ENCODE measurements at regions not wholly inside any gene's neighbourhood (a gene's known extent, or its start where the extent isn't known, plus 50 kb on each side); places are given as distances from the start of the nearest gene placed in this dataset.

DNA sequence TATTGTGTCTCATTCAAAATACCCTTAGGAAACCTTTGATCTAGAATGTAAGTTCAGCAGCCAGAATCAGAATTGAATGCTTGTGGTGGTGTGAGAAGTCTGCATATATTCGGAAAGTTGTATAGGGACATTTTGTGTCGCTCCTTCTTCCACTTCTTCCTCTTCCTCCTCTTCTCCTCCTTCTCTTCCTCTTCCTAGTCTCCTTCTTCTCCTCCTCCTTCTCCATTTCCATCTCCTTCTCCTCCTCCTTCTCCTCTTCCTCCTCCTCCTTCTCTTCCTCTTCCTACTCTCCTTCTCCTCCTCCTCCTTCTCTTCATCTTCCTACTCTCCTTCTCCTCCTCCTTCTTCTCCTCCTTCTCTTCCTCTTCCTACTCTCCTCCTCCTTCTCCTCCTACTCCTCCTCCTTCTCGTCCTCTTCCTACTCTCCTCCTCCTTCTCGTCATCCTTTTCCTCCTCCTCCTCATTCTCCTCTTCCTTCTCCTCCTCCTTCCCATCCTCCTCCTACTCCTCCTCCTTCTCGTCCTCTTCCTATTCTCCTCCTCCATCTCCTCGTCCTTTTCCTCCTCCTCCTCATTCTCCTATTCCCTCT lies 749.3 kb upstream of the GOLIM4 start:
- DNase-seq (ENCODE audit: low spot score) = no peak

DNA sequence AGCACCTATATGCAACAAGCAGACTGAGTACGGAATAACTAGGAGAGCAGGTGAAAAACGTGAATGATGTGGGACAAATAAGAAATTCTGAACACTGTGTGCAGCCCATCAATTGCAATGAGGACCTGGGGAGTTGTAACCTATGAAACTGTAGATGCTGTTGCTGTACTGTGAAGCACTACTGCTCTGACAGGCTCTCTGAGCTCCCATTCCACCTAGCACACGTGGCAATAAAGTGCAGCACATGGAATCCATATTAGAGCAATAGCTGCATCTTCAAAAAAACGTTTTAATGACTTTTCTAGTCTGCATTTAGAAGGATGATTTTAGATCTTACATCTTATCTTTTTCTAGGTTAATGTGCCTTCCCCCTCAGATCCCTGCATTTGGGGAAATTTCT lies 748.7 kb upstream of the GOLIM4 start:
- DNase-seq (ENCODE audit: low spot score) = no peak

DNA sequence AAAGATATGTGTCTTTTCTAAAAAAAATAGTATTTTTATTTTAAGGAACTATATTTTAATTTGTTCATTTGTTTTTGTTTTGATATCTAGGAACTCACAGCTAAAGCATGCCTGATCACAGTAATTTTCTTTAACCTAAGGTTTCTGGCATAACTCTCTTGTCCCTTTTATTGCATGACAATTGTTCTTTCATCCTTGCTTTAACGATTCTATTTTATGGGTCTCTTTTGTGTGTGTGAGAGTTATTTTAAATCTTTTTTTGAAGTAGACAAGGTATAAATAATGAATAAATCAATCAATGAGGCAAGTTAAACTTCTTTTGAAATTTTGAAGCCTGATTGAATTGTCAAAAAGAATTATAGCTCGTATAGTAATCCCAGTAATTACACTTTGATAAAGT lies 747.8 kb upstream of the GOLIM4 start:
- no peak for DNase-seq (ENCODE audit: low spot score)

DNA sequence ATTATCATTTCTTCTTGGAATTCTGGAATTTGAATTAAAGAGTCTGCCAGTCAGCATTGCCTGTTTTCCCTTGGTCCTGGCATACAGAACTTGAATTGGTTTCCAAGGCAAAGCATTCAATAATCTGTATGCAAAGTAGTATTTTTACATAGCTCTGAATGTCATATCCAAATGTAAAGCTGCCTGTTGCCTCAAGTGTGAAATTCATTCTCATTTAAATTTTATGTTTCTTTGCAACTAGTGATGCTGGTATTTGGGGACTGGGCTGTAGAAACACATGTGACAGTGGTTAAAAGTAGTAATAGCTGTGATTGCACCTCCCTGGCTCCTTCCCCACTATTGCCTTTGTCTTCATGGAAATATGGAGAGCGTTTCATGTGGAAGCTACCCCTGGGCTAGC lies 743.9 kb upstream of the GOLIM4 start:
- DNase-seq (ENCODE audit: low spot score) = no peak

DNA sequence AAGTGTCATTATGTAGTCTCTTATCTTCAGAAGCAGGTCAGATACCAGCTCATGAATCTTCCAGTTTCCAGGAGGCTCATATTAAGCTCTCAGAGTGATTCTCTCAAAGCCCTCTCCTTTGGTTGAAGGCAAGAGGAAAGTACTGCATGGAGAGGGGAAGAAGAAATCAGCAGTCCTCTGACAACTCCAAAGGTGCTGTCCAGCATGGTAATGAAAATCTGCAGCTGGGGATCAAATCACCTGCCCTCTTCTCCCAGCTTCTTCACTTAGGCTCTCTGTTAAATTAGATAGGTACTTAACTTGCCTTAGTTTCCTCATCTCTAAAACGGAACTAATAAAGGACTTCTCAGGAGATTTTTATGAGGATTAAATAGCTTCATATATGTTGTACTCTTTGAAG lies 738.8 kb upstream of the GOLIM4 start:
- no peak for DNase-seq (ENCODE audit: low spot score)

DNA sequence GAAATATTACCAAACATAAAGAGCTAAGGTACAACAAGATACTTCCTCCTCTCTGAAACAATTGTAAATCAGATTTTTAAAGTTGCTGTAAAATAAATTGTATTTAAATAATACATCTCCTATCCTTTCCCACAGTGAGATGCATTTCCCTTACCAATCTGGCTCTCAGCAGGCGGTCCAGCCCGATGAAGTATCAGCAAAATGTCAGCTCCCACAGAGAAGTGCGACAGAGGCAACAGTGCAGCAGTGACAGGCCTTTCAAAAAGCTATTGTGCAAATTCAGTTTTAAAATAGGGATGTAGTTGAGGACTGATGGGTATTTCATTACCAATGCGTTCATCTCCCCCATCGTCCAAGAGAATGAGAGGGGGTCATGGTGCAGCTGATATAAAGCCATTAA lies 733.2 kb upstream of the GOLIM4 start:
- no peak for DNase-seq (ENCODE audit: low spot score)

DNA sequence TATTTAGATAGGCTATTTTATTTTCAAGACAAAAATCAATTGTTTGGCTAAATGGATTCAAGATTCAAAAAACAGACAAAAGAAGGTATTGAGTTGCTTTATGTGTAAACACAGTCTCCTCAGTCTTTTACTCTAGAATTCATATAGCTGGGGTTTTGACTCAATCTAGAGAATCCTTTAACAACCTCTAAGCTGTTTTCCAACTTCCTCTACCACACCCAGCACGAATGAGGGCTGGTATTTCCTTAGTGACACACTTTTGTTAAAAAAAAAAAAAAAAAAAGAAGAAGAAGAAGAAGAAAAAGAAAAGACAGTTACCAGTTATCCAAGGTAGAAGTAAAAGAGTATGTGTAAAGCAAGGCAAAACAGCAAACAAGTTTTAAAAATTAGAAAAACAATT lies 732.8 kb upstream of the GOLIM4 start:
- no peak for DNase-seq (ENCODE audit: low spot score)

DNA sequence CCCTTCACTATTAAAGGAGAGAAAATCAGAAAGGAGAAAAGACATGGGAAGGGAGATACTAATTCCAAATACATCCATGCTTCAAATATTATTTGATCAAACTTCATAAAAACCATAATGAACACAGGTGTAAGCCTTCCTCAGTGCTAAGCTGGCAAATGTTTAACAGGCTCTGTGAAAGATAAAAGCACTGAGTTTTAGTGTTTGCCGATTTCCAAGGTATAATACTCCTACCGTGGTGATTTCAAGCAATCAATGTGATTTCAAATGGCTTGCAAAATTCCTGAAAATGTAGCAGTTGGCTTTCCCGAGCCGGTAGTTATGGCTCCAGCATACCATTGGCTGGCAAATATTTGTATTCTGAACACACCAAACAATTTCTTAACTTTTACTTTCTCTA lies 732.3 kb upstream of the GOLIM4 start:
- DNase-seq (ENCODE audit: low spot score) = no peak

DNA sequence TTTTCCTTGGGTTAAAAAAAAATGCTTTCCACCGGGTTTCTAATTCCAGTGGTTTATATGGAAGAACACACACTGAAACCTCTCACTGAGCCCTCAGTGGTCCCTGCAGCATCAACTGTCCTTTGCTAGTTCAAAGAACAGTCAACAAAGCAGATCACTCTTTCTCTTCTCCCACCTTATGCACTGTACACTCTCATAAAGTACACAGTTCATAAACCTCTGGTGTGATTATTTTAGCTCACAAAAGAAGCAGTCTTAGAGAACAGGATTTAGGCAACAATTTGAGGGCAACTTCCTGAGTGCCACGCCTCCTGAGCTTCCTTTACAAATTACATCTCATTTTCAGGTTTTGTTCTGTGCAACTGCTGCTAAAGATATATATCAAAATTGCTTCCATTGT lies 728.4 kb upstream of the GOLIM4 start:
- DNase-seq (ENCODE audit: low spot score) = no peak

DNA sequence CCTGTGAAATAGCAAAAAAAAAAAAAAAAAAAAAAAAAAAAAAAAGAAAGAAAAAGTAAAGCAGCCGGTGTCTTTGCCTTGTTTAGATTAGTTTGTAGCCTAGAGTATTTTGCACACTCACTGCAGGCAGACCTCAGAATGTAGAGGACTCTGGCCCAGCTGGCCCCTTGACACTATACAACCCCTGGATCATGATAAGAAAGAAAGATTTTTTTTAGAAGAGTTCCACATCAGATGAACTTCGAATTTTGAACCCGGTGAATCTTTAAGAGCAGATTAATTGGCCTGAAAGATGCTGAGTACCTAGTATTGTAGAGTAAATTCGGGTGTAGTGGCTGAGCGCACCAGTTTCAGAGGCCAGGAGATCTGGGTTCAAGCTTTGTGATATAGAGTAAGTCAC lies 727.7 kb upstream of the GOLIM4 start:
- no peak for DNase-seq (ENCODE audit: low spot score)

DNA sequence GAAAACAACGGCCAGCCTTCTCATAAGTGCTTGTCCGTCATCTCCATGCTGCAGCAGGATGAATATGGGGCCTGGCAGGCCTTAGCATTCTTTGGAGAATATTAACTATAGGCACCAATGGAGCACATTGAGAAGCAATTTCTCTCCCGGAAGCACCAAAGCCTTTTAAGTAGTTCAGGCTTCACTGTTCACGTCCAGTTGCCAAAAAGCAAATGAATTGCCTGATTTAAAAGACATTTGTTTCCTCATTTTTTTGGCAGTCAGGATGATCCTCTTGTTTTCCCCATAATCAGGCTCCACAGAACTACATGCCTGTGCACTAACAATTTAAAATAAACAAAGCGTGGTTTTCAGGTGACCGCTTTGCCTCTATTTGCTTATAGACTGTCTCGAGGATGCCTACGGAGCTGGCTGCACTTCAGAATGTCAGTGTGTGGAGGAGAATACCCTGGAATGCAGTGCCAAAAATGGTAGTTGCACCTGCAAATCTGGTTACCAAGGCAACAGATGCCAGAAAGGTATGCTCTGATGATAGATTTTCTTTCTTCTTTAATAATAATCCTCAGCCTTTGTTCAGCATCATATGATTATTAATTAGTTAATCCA lies 725.2 kb upstream of the GOLIM4 start:
- no peak for DNase-seq (ENCODE audit: low spot score)

DNA sequence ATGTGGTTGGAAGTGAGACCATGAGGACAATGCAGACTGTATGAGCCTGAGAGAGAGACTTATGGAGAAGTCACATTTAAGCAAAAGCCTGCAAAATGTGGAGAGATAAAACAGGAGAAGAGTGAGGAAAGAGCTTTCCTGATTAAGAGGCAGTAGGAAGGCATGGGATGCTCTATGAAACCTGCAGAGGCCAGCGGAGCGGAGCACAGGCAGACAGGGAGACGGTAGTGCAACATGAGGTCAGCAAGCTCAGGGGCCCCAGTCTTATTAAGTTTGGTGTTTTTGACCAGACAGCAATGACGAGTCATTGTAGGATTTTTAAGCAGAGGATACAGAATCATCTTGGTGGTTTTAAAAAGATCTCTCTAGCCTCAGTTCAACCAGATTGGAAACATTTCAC lies 721.5 kb upstream of the GOLIM4 start:
- DNase-seq (ENCODE audit: low spot score) = no peak

DNA sequence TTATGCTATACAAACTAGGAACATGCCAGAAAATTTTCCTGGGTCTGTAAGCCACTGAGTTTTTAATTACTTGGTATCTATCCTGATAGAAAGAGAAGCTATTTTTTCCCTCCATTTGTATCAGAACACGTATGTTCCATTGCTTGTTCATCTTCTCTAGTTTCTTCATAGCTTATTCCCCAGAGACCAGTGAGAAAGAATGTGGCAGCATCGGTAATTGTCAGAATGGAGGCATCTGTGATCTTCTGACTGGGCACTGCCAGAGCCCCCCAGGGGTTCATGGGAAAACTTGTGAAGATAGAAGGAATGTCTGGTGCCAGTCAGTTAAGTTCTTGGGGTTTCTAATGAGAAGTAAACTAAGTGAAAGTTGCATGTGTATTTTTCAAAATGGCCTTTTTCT lies 720.2 kb upstream of the GOLIM4 start:
- no peak for DNase-seq (ENCODE audit: low spot score)

DNA sequence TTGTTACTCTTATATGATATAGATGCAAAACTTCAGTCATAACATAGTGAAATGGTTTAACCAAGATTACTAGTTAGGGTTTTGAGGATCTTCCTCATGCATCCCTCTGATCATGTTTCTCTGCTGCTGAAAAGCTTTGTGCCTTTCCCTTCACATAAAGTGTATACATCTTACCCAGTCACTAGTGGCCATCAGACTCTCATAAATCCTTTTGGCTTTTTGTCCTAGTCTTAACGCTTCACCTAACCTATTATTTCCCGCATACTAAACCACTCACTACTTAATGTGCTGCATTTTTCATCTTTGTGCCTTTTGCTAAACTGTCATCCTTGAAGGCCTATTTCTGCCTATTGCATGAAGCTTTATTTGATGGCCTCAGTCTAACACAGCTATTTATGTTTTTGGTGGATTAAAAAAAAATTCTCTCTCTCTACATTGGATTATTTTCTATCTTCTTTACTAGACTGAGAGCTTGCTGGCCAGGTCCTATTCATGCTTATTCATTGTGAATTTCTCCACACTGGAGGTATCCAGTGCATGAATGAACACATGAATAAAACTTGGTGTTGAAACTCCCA lies 717.6 kb upstream of the GOLIM4 start:
- DNase-seq (ENCODE audit: low spot score) = no peak

DNA sequence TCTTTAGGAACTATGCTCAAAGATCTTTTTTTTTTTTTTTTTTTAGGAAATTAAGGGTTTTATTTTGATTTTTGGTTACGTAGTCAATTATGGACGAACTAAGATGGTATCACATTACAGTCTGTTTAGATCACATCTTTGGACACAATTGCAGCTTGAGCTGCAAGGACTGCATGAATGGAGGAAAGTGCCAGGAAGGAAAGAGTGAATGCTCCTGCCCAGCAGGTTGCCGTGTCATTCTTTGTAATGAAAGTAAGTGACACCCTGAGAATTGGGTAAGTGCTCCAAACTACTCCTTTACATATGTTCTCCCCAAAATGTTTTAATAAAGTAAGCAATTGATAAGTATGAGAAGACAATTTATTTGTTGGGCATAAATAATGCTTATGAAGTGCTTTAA lies 716.5 kb upstream of the GOLIM4 start:
- DNase-seq (ENCODE audit: low spot score) = no peak

DNA sequence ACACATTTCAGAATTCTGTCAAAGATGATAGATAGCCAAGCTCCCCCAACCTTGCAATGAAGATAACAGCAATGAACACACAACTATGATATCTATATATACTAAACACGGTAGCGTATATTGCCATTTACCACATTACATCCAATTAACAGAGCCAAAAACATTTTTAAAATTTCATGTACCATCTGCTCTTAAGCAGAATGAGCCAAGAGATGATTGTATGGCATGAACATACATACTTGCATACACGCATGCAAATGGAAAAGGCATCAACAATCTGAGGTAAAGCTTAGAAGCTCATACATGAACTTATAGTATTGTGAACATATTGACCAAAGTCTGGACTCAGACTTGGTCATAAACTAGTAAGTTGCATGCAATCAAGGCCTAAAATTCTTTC lies 712.9 kb upstream of the GOLIM4 start:
- DNase-seq (ENCODE audit: low spot score) = no peak

DNA sequence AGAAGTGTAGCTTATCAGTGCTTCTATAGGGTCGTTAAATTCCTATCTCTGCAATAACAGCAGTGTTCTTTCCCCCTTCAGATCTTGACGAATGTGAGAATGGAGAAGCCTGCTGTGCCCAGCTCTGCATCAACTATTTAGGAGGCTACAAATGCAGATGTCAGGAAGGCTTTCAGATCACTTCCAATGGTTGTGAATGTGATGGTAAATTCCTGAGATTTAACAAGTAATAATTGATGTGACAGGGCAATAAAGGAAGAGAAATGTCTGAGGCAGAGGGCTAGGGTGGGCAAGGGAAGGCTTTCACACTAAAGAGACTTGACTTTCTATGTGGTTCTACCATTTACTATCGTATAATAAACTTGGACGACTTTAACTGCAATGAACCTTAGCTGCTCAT lies 711.7 kb upstream of the GOLIM4 start:
- no peak for DNase-seq (ENCODE audit: low spot score)

DNA sequence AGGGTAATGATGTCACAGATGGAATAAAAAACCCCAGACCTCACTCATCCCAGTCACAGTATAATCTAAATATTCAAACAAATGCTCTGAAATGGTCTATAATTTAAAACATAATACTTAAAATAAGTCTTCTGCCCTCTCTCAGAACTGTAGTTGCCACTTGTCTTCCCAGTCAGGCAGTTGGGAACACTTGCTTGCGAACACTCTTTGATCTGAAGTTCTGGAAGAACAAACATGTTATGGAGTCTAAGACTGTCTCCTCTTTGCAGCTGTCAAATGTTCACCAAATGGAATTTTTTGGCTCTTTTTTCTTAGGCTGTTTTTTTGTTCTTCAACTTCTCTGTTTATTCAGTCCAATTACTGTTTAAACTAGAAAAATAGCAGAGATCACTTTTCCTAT lies 711.1 kb upstream of the GOLIM4 start:
- DNase-seq (ENCODE audit: low spot score) = no peak

DNA sequence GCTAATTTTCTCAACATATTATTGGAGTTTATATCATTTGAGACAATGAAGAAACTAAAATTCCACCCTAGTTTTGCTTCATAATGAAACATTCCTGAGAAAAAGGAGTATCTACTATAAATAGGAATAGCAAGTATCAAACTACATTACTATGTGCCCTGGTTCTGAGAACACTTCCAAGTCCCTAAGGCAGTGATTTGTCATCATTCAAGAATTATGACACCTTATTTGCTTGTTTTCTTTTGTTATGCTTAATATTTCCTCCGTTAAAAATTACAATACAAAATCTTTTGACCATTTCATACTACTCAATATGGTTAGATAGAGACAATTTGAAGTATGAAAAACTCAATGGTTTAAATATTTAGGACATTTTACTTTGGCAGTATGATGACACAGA lies 707.8 kb upstream of the GOLIM4 start:
- no peak for DNase-seq (ENCODE audit: low spot score)

DNA sequence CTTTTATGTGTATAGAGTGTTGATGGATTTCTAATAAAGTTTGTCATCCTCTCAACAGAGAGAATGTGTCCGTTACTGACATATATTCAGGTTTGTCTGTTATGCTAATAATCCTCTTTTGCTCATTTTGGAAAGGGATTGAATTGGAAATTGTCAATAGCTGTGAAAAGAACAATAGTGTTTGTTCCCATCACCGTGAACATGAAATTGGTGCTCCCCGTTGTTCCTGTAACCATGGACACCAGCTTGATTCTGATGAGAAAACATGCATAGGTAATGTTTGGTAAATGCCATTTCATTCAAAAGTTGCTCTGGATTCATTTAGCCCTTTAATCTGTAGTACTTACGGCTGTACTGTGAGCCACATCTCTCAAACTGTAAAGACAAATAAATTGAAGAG lies 707.0 kb upstream of the GOLIM4 start:
- no peak for DNase-seq (ENCODE audit: low spot score)

DNA sequence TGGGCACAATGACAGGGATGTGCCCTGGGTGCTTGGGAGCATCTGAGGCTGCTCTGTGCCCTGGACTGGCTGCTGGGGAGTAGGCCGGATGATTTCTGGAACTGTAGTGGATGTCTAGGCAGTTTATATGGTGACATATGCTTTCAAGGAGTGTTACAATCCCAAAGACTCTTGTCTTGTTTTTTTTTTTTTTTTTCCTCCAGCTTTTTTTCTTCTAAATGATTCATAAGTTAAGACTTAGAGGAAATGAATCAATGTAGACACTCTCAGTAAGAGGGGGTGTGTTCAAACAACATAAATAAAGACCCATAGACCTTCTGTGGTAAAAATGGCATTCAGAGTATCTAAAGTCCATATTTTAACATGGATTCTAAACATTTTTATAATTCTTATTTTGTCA lies 706.1 kb upstream of the GOLIM4 start:
- no peak for DNase-seq (ENCODE audit: low spot score)

DNA sequence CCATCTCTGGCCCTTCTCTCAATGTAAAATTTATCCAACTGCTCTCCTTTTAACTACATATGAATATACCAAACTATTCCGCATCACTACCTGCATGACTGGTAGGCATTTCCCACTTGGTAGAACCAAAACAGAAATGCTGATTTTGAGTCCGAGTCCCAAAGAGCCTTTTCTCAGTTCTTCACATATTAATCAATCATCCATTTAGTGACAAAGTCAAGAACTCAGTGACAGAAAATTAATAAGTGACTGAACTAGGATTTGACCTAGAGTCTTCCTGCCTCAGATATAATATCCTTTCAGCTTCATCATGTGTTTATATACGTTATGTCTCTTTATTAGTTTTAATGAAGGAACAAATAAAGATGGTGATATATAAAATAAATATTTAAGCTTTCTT lies 700.6 kb upstream of the GOLIM4 start:
- no peak for DNase-seq (ENCODE audit: low spot score)

DNA sequence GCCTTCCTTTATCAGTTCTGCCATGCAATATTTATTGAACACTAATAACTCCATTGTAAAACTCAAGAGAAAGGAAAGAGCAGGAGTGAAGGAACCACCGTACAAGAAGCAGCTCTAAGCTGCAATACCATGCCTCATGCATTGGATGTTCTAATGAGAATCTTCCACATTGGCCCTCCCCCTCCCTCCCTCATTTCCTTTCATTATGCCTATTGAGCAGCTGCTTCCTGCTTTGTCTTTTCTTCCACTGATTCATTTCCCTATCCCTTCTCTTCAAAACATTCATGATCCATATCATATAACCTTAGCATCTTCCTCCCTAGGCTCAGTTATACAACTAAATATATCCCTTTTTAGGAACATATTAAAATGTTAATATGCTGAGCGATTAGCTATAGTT lies 698.7 kb upstream of the GOLIM4 start:
- DNase-seq (ENCODE audit: low spot score) = no peak

DNA sequence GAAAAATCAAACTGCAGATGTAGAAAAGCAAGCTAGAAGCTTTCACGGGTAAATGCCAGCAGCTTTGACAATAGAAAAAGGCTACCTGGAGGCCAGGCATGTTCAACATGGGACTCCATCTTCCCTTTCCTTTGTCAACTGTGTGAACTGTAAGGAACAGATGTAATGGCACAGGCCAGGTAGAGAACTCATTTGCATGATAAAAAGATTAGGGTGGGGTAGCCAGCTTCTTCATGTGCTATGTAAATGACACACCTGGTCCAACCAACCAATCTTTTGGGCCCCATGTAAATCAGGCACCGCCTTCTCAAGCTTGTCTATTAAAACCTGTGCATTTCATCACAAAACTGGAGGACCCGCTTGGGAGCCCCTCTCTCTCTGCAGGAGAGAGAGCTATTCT lies 686.5 kb upstream of the GOLIM4 start:
- no peak for DNase-seq (ENCODE audit: low spot score)

Measured in HuH-7 (cell line).